NCI-H1930 (cell line): ENCODE measurements at regions not wholly inside any gene's neighbourhood (a gene's known extent, or its start where the extent isn't known, plus 50 kb on each side); places are given as distances from the start of the nearest gene placed in this dataset.

Experiments
- DNase-seq, 2 experiments: peaks; one replicate each; lab custom pipeline; 2025; lab: John Stamatoyannopoulos, UW

DNA sequence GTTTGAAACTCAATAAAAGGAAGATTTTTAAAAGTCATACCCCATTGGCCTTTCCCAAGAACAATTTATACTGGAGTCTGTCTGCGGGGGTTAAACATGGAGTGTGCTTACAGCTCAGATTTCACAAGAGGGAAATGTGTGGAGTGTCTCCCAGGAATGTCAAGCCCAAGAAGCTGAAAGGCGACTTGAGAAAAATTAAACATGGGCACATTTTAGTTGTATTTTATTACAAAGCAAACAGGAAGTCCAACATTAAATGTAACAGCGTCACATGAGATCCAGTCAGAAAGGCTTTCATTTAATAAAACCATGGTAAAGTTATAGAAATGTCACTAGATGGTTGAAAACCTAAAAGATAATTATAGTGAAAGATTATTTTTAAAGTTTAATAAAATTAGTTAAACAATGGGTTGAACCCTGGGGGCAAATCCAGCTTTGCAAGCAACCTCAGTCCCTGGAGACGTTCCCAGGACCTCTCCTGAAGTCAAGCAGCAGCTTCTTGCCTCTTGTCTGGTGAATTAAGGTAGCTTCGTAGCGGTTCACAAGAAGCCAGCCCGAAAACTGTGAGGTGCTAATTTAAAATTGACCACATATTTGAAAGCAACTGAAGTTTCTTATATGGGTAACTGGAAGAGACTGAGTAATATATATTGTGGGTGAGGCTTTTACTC, 168.4 kb upstream of the EDNRA start:
- DNase-seq = no peak

DNA sequence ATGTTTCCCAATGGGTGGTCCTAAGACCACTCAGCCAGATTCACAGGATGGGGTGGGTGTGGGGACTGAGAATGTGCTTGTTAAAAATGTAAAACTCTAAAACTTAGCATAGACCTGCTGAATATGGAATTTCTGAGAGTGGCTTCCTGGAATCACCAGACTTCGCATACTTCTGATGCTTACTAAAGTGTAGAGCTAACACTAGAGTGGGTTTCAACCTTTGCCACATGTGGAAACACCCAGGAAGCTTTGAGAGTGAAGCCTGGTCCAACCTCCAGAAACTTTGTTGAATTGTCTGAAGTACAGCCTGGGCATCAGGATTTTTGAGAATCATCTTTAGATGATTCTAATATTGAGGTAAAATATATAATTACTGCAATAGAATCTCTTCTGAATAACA, 167.8 kb upstream of the EDNRA start:
- no peak for DNase-seq

DNA sequence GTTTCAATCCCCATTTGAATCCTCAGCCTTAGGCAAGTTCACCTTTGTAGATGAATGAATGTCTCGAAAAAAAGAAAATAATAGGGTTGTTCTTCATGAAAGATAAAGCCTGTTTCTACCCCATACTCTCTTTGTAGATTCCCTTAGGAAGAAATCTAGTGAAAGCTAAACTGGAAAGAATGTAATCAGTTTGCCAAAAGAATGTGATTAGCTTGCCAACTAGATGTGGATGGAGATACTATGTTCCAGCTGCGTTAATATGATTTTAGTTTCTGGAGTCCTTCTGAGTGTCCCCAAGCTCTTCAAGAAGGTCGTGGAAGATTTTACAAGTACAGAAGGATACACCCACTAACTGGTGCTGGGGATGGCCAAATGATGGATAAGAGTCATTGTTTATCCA, 162.3 kb upstream of the EDNRA start:
- no peak for DNase-seq

DNA sequence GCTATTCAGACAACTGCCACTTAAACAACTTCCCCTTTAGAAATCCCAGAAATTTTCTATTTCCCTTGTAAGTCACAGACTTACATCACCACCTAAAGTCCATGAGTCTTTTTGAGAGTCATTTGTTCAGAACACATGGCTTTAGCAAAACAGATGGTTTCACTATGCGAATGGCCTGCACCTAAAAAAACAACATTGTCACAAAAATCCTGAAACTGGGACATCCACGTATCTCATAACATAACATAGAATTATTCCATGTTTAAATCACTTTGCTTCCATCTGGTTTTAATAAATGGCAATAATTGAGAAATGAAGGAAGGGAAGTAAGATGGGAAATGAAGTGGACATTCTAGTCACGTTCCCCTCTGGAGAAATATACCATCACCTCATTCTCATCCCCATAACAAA, 155.3 kb upstream of the EDNRA start:
- no peak for DNase-seq

DNA sequence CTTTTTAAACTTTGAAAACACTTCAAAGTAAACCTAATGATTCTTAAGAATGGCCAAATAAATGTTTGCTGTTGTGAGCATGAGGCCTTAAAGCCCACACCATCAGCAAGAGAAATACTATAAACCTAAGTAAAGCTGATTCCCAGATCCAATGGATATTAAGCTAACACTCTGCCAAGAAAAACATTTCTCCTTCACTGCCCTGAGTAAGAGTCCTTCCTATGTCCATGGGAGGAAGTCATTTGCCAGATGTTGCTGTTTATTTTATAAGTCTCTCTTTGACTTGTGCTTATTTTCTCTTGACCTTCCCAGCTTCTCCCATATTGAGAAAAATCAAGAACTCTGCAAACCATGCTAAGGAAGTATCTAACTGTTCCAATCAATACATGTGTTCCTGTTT, 154.3 kb upstream of the EDNRA start:
- no peak for DNase-seq

DNA sequence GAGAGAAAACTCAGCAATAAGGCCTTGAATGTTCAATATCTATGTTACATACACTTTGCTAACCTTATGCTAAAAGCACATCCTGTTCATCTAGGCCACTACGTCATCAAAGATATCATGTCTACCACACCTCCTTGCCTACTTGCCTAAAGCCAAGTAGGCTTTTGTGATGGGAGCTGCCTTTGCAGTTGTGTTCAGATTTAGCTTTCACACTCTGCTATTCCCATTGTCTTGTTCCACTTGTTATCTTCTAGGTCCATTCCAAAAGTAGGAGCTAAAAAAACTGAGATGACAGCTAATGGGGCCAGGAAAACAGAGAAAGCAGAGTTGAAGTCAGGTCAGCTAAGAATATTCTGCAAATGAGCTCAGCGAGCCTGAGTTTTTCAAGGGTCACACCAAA, 153.6 kb upstream of the EDNRA start:
- no peak for DNase-seq

DNA sequence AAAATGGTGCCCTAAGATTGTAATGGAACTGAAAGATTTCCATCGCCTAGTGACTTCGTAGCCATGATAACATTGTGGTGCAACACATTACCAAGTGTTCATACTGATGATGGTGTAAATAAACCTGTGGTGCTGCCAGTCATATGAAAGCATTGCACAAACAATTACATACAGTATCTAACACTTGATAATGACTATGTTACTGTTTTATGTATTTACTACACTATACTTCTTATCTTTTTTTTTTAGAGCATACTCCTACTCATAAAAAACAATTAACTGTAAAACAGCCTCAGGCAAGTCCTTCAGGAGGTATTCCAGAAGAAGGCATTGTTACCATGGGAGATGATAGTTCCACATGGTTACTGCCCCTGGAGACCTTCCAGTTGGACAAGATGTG, 152.7 kb upstream of the EDNRA start:
- no peak for DNase-seq

DNA sequence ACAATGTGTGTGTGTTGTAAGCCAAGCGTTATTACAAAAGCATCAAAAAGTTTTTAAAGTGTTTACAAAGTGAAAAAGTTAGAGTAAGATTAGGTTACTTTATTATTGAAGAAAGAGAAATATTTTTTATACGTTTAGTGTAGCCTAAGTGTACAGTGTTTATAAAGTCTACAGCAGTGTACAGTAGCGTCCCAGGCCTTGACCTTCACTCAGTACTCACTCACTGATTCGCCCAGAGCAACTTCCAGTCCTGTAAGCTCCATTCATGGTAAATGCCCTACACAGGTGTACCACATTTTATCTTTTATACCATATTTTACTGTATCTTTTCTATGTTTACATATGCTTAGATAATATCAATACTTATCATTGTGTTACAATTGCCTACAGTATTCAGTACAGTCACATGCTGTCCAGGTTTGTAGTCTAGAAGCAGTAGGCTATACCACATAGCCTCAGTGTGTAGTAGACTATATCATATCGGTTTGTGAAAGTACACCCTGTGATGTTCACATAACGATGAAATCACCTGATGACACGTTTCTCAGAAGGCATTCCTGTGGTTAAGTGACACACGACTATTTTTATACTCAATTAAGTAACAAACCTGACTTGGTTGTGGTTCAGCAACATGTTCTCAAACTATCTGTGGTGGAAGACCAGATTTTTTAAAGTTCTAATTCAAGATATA, 152.0 kb upstream of the EDNRA start:
- no peak for DNase-seq

DNA sequence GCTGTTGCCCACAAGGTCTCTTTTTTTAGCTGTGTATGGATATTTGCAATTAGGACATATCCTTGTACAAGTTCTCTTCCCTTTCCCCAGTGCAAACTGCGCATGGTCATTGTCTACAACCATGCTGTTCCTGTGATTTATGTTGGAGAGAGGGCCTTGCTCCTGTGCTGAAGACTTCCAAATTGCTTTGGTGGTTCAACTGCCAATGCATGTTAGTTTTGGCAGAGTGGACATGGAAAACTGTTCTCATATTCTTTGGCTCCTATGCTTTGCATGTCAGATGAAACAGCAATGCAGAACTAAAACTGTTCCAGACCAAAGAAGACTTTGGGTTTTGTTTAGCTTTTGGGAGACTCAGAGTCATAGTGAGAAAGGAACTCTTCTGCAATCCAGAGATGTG, 148.8 kb upstream of the EDNRA start:
- DNase-seq = no peak

DNA sequence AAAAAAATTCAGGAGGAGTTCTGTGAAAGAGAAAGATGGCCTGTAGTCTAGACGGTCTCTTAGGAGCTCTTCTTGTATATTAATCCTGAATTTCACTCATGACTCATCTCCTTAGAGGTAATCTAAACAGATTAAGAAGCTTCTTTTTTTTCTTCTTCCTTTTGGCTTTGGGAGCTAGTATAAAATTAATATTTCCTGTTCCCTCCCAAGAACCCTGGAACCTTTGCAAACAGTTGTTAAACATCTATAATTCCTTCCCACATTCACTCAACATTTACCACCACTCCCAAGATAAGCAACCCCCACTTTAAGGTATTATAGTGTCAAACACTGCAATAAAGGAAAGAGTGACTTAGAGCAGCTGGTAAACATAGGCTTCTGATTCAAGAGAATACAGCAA, 146.4 kb upstream of the EDNRA start:
- no peak for DNase-seq

DNA sequence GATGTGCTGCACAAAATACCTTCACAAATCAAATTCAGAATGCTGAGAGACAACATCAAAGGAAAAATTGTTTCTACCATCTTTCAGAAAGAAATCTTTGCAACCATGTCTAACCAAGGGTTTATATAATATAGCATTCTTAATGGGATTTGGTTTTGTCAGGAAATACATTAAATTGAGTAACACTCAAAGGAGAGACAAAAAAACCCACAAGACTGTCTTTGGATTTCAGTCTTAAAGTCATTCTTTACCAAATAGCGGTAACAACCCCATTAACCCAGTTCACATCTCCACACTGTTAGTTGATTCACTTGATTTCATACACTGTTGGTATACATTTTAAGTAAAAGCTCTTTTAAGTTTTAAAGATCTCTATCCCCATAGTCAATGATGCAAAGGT, 145.7 kb upstream of the EDNRA start:
- DNase-seq = no peak

DNA sequence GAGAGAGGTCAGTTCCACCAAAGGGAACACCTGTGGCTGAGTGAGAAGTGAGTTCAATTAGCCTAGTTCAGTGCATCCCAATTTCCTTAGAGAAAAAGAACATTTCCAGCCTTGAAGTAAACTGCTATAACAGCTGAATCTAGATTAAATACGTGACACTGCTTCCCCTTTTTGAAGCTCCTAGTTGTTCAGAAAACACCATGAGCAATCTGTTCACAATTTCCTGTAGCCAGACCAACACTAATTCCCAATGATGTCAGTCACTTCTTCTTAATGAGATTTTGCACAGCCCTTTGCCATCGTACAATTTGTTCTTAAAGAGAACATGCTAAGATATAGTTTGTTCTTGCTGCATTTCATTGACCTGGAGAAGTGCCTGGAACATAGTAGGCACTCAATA, 144.6 kb upstream of the EDNRA start:
- DNase-seq = no peak

DNA sequence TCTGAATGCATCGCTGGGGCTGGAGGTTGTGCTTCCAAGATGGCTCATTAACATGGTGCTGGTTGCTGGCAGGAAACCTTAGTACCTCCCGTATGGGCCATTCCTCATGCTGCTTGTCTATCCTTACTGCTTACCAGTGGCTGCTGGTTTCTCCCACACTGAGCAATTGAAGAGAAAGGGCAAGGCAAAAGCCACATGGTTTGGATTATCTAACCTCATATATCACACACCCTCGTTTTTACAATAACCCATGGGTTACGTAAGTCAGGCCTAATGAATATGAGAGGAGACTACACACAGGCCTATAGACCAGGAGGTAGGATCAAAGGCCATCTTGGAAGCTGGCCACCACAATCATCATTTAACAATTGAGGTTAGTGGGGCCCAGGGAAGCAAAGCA, 141.8 kb upstream of the EDNRA start:
- no peak for DNase-seq

DNA sequence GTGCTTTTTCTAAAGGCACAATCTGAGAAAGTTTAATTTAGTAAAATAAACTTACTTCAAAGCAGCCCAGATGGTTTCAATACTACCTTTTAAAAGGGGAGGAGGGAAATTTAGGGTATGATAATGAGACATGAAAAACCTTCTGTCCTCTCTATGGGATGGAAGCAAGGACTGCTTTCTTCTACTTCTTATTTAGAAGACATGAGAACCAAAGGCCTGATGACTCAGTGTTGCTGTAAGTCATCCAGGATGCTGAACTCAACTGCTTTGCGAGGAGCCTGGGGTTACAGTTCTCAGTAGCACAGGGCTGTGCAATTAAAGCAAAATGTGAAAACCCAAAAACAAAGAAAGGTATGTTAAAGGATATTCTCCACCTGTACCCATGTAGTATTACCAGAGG, 140.8 kb upstream of the EDNRA start:
- DNase-seq = no peak

DNA sequence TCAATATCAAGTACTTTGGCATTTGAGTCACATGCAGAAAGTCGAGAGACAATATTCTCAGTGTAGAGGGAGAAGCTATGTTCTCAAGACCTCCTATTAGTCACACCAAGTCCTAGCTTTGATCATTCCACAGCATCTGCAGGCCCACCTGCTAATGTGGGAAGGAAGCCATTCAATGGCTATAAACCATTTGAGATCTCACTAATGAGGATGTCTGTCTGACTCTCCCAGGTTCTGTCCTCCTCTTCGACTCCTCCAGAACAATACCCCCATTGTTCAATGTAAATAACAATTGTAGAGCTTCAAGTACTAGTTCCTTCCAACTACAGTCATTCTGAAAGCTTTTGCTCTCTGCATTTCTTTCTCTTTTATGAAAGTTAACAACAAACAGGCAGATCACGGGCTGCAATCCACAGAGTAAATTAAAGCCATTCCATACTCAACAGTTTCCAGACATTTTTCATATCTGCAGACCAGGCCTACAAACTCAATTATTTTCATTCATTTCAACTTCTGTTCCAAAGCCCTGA, 140.2 kb upstream of the EDNRA start:
- DNase-seq = no peak

DNA sequence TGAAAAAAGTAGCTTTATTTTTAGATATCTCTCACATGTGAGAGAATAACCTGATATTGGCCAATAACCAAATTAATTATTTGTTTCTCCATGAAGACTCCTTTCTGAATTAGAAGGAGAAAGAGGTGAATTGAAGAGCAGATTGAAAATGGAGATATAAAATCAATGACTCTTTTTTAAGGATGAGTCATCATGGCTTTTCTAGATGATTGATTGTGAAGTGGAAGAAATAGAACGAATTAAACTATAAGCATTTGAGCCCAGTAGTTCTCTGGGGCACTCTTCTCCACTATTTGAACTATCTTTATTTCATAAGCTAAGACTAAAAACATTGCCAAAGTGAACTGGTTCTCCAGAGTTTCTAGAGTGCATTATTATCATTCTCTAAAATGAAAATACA, 137.2 kb upstream of the EDNRA start:
- DNase-seq = no peak

DNA sequence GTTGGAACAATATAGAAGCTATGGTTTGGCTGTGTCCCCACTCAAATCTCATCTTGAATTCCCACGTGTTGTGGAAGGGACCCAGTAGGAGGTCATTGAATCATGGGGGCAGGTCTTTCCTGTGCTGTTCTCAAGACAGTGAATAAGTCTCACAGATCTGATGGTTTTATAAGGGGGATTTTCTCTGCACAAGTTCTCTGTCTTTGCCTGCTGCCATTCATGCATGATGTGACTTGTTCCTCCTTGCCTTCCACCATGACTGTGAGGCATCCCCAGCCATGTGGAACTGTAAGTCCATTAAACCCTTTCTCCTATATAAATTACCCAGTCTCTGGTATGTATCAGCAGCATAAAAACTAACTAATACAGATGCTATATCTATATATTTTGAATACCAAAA, 135.2 kb upstream of the EDNRA start:
- no peak for DNase-seq

DNA sequence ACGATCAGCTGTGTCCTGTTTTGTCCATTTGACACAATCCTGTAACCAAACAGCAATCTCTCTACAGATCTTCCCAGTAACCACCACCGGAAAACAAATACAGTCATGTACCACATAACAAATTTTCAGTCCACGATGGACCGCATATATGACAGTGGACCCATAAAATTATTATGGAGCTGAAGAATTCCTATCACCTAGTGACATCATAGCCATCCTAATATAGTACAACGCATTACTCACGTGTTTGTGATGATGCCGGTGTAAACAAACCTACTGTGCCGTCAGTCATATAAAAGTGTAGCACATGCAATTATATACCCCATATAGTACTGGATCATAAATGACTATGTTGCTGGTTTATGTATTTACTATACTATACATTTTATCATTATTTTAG, 133.7 kb upstream of the EDNRA start:
- no peak for DNase-seq

DNA sequence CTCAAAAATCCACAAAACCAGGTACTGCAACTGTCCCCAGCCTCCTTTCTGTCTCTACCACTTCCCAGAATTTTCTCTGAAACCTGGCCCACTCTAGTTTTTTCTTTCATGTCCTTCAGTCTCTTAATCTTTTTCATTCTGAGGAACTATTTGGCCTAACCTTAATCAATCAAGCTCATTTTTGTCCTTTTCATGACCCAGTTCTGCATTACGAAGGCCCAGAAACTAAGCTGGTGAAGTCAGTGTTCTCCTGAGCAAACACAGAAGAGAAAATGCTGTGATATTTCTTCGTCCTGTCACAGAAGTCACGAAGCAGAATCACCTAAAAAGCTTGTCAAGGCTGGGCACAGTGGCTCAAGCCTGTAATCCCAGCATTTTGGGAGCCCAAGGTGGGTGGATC, 131.7 kb upstream of the EDNRA start:
- no peak for DNase-seq

DNA sequence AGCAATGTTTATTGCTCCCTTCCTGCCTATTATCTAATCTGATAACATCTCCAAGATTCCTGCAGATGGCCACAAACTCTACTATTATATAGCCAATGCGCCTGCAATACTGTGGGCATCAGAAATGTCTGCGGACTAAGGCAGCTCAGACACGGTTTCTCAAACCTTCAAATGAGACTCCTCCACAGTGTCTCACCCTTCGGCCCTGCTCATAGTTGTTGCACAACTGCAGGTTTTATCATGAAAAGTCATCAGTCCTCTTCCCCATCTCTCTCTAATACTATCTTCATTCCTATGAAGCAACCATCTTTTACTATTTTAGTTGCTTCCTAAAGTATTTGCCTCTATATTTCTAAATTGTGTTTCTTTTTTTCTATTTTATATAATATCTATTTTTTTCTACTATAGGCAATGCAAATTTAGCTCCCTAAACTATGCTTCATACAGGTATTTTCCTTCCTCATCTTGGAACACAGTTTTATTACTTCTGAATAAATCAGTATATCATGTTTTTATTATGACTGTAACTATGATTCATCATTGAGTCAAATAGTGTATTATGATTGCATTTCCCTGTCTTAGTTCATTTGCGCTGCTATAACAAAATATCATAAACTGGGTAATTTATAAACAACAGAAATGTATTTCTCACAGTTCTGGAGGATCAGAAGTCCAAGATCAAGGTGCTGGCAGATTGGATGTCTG, 129.7 kb upstream of the EDNRA start:
- no peak for DNase-seq

DNA sequence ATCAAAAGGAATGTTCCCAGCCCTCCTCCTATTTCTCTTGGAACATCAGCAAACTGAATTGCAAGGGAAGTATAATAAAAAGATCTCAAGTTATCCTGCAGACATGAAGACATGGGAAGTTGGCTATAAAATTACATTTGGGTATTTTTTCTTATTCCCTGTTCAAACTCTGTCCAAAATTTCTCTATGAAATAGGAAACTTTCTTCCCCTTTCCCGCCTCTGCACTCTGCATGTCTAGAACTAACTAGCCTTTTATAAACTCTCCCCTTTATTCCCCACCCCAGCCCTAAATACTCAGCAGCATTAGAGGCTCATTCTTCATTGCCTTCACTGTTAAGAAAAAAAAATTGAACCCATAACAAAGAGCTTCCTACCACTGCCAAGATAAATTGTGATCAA, 126.7 kb upstream of the EDNRA start:
- no peak for DNase-seq

DNA sequence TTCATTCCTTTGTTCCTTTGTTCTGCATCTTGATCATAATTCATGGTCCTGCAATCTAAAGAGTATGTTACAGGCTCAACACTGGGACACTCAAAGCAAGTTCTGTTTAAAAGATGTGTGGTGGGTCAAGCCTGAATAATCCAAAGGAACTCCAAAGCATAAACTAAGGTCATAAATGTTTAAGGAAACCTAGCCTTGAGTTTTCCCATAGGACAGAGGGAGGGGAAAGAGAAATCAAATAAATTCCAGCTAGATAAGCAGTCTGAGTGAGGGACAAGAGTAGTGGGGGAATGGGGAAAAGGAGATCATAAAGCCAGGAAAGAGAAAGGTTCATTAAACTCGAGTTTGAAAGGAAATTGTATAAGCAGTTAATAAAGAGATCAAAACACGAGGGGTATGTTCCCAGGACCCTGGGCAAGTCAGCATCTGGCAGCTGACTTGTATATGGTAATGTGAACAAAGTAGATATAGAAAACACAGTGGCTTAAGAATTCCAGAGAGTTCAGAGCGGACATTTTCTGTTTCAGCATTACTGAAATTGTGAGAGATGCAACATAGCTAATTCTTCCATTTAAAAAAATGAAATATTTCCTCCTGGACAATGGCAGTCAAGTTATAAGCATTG, 125.8 kb upstream of the EDNRA start:
- DNase-seq = no peak

DNA sequence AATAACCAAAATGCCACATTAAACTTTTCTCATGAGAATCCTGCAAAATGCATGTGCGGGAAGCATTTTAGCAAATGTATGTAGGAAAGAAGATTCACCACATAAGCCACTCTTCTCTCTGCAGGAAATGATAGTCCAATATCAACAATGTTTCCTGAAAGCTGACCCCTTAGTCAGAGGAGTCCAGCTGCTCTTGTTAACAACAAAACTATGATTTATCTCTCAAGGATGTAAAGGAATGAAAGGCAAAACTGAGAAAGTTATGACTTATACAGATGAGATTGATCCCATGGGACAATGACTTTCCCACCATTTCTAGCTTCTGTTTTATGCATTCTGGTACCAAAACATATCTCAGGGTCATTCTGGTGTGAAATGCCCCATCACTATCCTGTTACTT, 125.0 kb upstream of the EDNRA start:
- no peak for DNase-seq
